ENCODE measurements at regions not wholly inside any gene's neighbourhood (a gene's known extent, or its start where the extent isn't known, plus 50 kb on each side); places are given as distances from the start of the nearest gene placed in this dataset.
"Not testable (repeated sequence)": the region's sequence is repeated elsewhere in the genome, so short reads cannot be mapped to it uniquely, and the experiment has no call there.

DNA sequence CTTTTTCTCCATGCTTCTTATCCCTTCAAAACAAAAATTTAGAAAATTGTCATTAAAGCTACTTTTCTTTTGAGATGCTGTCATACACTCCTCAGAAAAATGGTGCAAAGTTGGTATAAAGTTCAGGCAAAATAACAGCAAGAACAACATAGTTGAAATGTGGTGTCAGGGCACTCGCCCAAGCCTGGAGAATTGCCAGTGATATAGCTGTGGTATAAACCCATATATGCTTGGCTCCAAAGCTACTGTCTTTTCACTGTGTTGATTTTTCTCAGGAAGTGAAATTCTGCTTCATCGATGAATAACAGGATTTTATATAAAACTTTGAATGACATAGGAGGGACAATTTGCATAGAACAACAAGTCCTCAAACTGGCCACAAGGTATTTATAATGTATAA, 2532.9 kb downstream of the PCDH9 start:
- Histone ChIP-seq H3K9me3 (ENCODE audit: control insufficient read depth, low read length) (no peaks in the 10 kb centered on the region), H3K4me3 (ENCODE audit: low read length in 2 of 2) (no peak overlapping the region), H3K36me3 (ENCODE audit: control insufficient read depth in 1 of 2, insufficient read depth in 2 of 2, low read length in 1 of 2) (no peaks in the 10 kb centered on the region), H3K4me1 (ENCODE audit: control insufficient read depth in 1 of 2, insufficient read depth in 2 of 2, low read length in 2 of 2) (no peaks in the 10 kb centered on the region), H3K27me3 (ENCODE audit: control insufficient read depth in 1 of 2, insufficient read depth in 2 of 2, low read length in 1 of 2) (no peaks in the 10 kb centered on the region), H3K27ac (ENCODE audit: low read depth in 1 of 2, low read length in 2 of 2) (no peak overlapping the region)
- DNase-seq (no peak), ATAC-seq (ENCODE audit: low FRiP score) (no peak)
- WGBS, 2 donors, result 23 to 28% methylated on average over 2 of the region's 2 CpGs
- intact Hi-C loops (cut with DNase I), result no loop called here

DNA sequence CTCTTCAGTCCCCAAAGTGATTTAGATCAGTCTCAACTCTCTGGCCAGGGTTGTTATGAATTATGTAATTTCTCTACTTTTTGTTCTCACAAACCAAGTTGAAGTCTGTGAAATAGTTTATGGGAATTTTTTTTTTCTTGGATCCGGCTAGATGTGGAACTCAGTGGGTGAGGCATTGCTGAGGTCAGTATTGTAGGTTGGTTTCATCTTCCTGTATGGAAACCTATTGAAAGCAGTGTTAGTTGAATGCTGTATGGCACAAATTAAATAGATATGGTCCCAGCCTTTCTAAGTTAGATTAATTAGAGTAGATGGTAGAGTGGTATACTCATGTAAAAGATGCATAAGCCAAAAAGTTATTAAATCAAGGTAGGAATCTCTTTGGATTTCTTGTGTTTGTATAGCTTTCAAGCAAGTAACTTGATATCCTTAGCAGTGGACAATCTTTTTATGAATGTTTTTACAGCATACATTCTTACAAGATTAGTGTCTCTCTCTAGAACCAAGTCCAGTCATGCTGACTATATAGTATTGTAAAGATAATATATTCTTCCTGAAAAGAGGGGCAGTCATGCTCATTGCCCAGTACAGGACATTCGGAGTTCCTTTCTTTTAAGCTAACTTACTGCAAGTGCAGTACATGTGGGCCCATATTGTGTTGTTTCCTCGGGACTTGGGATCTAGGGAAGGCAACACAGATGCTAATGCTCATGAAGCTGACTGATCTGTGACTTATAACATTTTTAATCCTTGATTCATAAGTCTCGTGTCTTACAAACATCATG, 2541.1 kb downstream of the PCDH9 start:
- peaks cover 3% of the 10 kb centered on the region for H3K9me3 ChIP-seq (ENCODE audit: control insufficient read depth, low read length)
- no peak for DNase-seq
- ATAC-seq (ENCODE audit: low FRiP score), result no peak
- intact Hi-C loops (cut with DNase I), result no loop called here
- WGBS, 2 donors, result 74 to 87% methylated on average over 4 of the region's 4 CpGs
- H3K4me1 ChIP-seq (ENCODE audit: control insufficient read depth in 1 of 2, insufficient read depth in 2 of 2, low read length in 2 of 2), result no peaks in the 10 kb centered on the region
- no peak overlapping the region for H3K4me3 ChIP-seq (ENCODE audit: low read length in 2 of 2)
- H3K36me3 ChIP-seq (ENCODE audit: control insufficient read depth in 1 of 2, insufficient read depth in 2 of 2, low read length in 1 of 2), result no peaks in the 10 kb centered on the region
- H3K27me3 ChIP-seq (ENCODE audit: control insufficient read depth in 1 of 2, insufficient read depth in 2 of 2, low read length in 1 of 2), result no peaks in the 10 kb centered on the region
- no peak overlapping the region for H3K27ac ChIP-seq (ENCODE audit: low read depth in 1 of 2, low read length in 2 of 2)

DNA sequence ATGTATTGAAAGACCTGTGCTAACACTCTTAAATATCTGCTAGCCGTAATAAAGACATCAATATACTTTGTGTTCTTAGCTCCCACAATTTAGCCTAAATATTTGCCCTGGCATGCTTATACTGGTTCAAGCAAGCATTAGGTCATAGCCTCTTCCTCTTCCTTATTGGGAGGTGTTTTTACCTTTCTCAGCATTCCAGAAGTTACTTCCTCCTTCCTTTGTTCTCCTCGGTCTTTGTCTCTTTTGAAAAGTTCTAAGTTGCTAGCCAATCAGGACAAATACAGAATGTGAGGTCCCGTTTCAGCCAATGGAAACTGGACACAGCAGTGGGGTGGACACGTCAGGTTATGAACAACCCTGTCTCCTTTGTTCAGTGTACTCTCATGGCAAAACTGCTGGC, 2543.6 kb downstream of the PCDH9 start:
- H3K27me3 ChIP-seq (ENCODE audit: control insufficient read depth in 1 of 2, insufficient read depth in 2 of 2, low read length in 1 of 2); H3K9me3 ChIP-seq (ENCODE audit: control insufficient read depth, low read length); DNase-seq; H3K27ac ChIP-seq (ENCODE audit: low read depth in 1 of 2, low read length in 2 of 2); H3K36me3 ChIP-seq (ENCODE audit: control insufficient read depth in 1 of 2, insufficient read depth in 2 of 2, low read length in 1 of 2); H3K4me1 ChIP-seq (ENCODE audit: control insufficient read depth in 1 of 2, insufficient read depth in 2 of 2, low read length in 2 of 2); ATAC-seq (ENCODE audit: low FRiP score); intact Hi-C loops (cut with DNase I); H3K4me3 ChIP-seq (ENCODE audit: low read length in 2 of 2): not testable (repeated sequence)
- 86 to 87% methylated on average over 4 of the region's 4 CpGs for WGBS, 2 donors

DNA sequence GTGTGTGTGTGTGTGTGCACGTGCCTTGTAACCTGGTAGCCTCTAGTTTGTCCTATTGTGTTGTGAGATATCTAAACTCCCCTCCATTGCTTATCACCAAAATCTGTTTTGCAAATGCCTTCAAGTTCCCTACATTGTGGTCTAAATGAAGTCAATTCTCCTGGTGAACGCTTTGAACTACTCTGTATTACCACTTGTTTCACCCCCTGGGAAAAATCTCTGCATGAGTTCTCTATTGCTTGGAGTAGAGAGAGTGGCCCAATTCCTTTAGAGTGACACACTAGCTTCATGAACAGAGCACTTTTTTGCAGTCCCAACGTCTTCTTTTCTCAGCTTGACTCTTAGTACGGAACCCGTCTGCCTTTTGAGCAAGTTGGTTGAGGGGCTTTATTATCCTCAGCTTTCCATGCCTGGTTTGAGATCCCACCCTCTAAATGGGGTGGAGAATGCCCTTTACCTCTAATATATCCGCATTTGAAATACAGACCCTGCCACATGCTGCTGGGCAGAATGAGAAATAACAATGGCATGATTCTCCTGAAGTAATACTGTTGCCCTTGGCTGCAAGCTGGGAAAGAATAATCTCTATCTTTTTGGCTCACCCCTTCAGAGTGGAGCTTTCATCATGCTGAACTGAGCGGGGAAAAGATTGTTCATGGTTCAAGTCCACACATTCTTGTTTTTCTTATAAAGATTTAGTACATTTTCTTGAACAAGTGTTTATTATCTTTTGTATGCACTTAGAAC, 2545.3 kb downstream of the PCDH9 start:
- Histone ChIP-seq H3K36me3 (ENCODE audit: control insufficient read depth in 1 of 2, insufficient read depth in 2 of 2, low read length in 1 of 2) (no peaks in the 10 kb centered on the region), H3K4me3 (ENCODE audit: low read length in 2 of 2) (no peak overlapping the region), H3K27me3 (ENCODE audit: control insufficient read depth in 1 of 2, insufficient read depth in 2 of 2, low read length in 1 of 2) (no peaks in the 10 kb centered on the region), H3K27ac (ENCODE audit: low read depth in 1 of 2, low read length in 2 of 2) (no peak overlapping the region), H3K9me3 (ENCODE audit: control insufficient read depth, low read length) (peaks cover 3% of the 10 kb centered on the region), H3K4me1 (ENCODE audit: control insufficient read depth in 1 of 2, insufficient read depth in 2 of 2, low read length in 2 of 2) (no peaks in the 10 kb centered on the region)
- ATAC-seq (ENCODE audit: low FRiP score) (no peak), DNase-seq (no peak)
- 14 to 19% methylated on average over 7 of the region's 7 CpGs for WGBS, 2 donors
- intact Hi-C loops (cut with DNase I), result no loop called here

DNA sequence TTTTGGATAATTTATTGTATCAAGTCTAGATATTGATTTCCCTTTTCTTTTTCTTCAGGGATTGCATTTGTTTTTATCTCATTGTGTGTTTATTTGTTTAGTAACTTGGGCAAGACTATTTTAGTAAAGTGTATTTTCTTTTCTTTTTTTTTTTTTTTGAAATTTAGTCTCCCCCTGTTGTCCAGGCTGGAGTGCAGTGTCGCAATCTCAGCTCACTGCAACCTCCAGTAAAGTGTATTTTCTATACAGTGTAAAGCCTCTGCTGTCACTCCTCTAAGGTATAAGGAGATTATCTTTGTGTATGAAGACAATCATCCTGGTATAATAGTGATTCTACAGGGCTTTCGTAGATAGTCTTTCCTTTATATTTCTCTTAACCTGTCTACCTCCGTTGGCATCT, 2546.0 kb downstream of the PCDH9 start:
- H3K27me3 ChIP-seq (ENCODE audit: control insufficient read depth in 1 of 2, insufficient read depth in 2 of 2, low read length in 1 of 2), result no peaks in the 10 kb centered on the region
- ATAC-seq (ENCODE audit: low FRiP score) (no peak), DNase-seq (no peak)
- 72 to 87% methylated on average over 3 of the region's 3 CpGs for WGBS, 2 donors
- no peak overlapping the region for H3K4me3 ChIP-seq (ENCODE audit: low read length in 2 of 2)
- intact Hi-C loops (cut with DNase I), result no loop called here
- no peaks in the 10 kb centered on the region for H3K4me1 ChIP-seq (ENCODE audit: control insufficient read depth in 1 of 2, insufficient read depth in 2 of 2, low read length in 2 of 2)
- no peak overlapping the region for H3K27ac ChIP-seq (ENCODE audit: low read depth in 1 of 2, low read length in 2 of 2)
- no peaks in the 10 kb centered on the region for H3K36me3 ChIP-seq (ENCODE audit: control insufficient read depth in 1 of 2, insufficient read depth in 2 of 2, low read length in 1 of 2)
- H3K9me3 ChIP-seq (ENCODE audit: control insufficient read depth, low read length), result peaks cover 3% of the 10 kb centered on the region

DNA sequence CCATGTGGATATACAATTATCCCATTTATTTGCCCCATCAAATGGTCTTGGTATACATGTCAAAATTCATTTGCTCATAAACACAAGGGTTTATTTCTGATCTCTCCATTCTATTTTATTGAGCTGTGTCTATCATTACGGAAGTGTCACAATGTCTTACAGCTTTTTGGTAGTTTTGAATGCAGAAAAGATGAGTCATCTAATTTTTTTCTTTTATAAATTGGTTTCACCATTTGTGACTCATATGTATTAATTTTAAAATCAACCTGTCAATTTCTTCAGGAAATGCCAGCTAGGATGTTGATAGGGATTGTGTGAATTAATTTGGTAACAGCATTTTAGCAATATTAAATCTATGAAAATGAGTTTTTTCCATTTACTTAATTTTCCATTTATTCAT, 2549.4 kb downstream of the PCDH9 start:
- Histone ChIP-seq H3K9me3 (ENCODE audit: control insufficient read depth, low read length) (peaks cover 3% of the 10 kb centered on the region), H3K36me3 (ENCODE audit: control insufficient read depth in 1 of 2, insufficient read depth in 2 of 2, low read length in 1 of 2) (no peaks in the 10 kb centered on the region), H3K4me1 (ENCODE audit: control insufficient read depth in 1 of 2, insufficient read depth in 2 of 2, low read length in 2 of 2) (no peaks in the 10 kb centered on the region), H3K27me3 (ENCODE audit: control insufficient read depth in 1 of 2, insufficient read depth in 2 of 2, low read length in 1 of 2) (no peaks in the 10 kb centered on the region), H3K4me3 (ENCODE audit: low read length in 2 of 2) (no peak overlapping the region), H3K27ac (ENCODE audit: low read depth in 1 of 2, low read length in 2 of 2) (no peak overlapping the region)
- ATAC-seq (ENCODE audit: low FRiP score) (no peak), DNase-seq (no peak)
- 92 to 93% methylated on average over 1 of the region's 1 CpG for WGBS, 2 donors
- intact Hi-C loops (cut with DNase I), result no loop called here

DNA sequence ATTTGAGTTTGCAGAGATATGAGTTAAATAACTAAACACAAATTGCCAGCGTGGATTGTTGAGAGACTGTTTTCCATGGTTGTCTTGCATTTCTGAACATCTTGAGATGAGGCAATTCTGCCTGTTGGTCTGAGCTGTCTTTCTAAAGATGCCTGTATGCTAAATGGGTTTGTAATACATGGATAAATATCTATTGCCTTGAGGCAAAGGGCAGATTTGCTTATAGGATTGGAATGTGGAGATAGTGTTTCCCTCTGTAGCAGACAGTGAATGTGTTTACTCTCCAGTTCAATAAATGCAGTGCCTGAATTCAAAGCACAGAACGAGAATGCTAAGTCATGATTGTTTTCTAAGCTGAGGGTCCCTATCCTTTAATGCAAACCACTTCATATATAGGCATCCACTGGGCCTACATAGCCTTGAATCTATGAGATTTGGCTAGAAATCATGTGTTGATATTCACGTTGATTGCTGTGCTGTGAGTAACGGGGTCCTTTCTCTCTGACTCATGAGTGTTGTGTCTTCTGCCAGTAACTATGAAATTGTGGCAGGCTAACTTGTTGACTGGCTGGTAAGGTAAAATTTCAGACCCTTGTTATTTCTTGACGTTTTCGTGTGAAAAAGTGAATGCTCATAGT, 2554.8 kb downstream of the PCDH9 start:
- Histone ChIP-seq H3K36me3 (ENCODE audit: control insufficient read depth in 1 of 2, insufficient read depth in 2 of 2, low read length in 1 of 2) (no peaks in the 10 kb centered on the region), H3K27ac (ENCODE audit: low read depth in 1 of 2, low read length in 2 of 2) (no peak overlapping the region), H3K4me3 (ENCODE audit: low read length in 2 of 2) (no peak overlapping the region), H3K27me3 (ENCODE audit: control insufficient read depth in 1 of 2, insufficient read depth in 2 of 2, low read length in 1 of 2) (no peaks in the 10 kb centered on the region), H3K9me3 (ENCODE audit: control insufficient read depth, low read length) (no peaks in the 10 kb centered on the region), H3K4me1 (ENCODE audit: control insufficient read depth in 1 of 2, insufficient read depth in 2 of 2, low read length in 2 of 2) (no peaks in the 10 kb centered on the region)
- DNase-seq, result no peak
- no peak for ATAC-seq (ENCODE audit: low FRiP score)
- 47 to 67% methylated on average over 6 of the region's 6 CpGs for WGBS, 2 donors
- intact Hi-C loops (cut with DNase I), result no loop called here

DNA sequence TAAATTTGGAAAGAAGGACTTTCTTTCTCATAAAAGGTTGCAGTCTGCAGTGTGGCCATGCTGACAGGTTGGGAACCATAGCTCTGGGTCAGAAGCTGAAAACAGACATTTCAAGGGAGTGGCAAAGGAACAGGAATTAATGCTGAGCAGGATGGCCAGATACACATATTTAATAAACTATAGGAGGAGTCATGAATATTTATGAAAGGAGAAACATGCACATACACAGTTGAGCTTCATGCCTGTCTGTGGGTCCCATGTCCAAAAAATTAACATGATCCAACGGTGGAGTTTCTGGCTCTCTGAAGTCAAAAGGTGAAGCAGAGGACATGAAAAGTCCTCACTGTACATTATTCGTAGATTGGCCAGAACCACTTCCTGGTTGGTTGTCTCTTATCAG, 2556.0 kb downstream of the PCDH9 start:
- ATAC-seq (ENCODE audit: low FRiP score) (no peak), DNase-seq (no peak)
- H3K27ac ChIP-seq (ENCODE audit: low read depth in 1 of 2, low read length in 2 of 2), result no peak overlapping the region
- no peak overlapping the region for H3K4me3 ChIP-seq (ENCODE audit: low read length in 2 of 2)
- WGBS, 2 donors, result 71 to 73% methylated on average over 2 of the region's 2 CpGs
- intact Hi-C loops (cut with DNase I), result no loop called here
- H3K4me1 ChIP-seq (ENCODE audit: control insufficient read depth in 1 of 2, insufficient read depth in 2 of 2, low read length in 2 of 2), result no peaks in the 10 kb centered on the region
- no peaks in the 10 kb centered on the region for H3K9me3 ChIP-seq (ENCODE audit: control insufficient read depth, low read length)
- H3K27me3 ChIP-seq (ENCODE audit: control insufficient read depth in 1 of 2, insufficient read depth in 2 of 2, low read length in 1 of 2), result no peaks in the 10 kb centered on the region
- H3K36me3 ChIP-seq (ENCODE audit: control insufficient read depth in 1 of 2, insufficient read depth in 2 of 2, low read length in 1 of 2), result no peaks in the 10 kb centered on the region
